HCT116 (cell line): ENCODE measurements at regions not wholly inside any gene's neighbourhood (a gene's known extent, or its start where the extent isn't known, plus 50 kb on each side); places are given as distances from the start of the nearest gene placed in this dataset.

Experiments used
- ATAC-seq: fragments of 200-7000 bp; cut with Tn5 transposase; 2 replicates; pipeline ENCODE4 v1.9.1; 2020; ENCODE audit warnings: mild to moderate bottlenecking, moderate library complexity
- BruUV-seq: library from RNA; stranded (reverse); fragments of 400-500 nt; replicated peaks from 2 replicates; lab custom pipeline; 2021; lab: Mats Ljungman, UMichigan
- CTCF ChIA-PET: fragments of 300-600 bp; sonication (Branson Sonifier 250); formaldehyde crosslinking; loops from one replicate; lab custom pipeline; 2021; ENCODE audit warnings: antibody characterized with exemption; lab: Charles Lee
- POLR2A ChIA-PET: fragments of 300-600, 350-600 bp; sonication (Branson Sonifier 250); formaldehyde crosslinking; loops from one replicate; lab custom pipeline; 2021; ENCODE audit warnings: antibody characterized with exemption; lab: Charles Lee
- RAD21 ChIA-PET, 2 experiments: fragments of 300-600 bp; sonication (Branson Sonifier 250); formaldehyde crosslinking; loops; one replicate each; lab custom pipeline; 2023; ENCODE audit warnings: low total read pairs in 2 of 2; ENCODE audit not compliant: uncharacterized antibody in 2 of 2, unreplicated experiment in 2 of 2, low non-redundant PET in 1 of 2; lab: Charles Lee
- DNase-seq: peaks from one replicate; pipeline ENCODE4 v3.0.0-alpha.2; 2010; ENCODE audit warnings: low read depth, low spot score
- H2AFZ ChIP-seq: fragments of 200-600 bp; shearing (Covaris generic), sonication (generic); 2 replicates; pipeline ENCODE4 v1.6.1; 2017; ENCODE audit warnings: low read depth, mixed run types, mixed read lengths, antibody characterized with exemption, low read length; ENCODE audit not compliant: poor library complexity, severe bottlenecking
- H3K27ac ChIP-seq: 2 replicates; pipeline ENCODE4 v1.5.1; 2012; ENCODE audit warnings: low read depth, low read length
- H3K27me3 ChIP-seq: fragments of 200-600 bp; sonication (generic); 2 replicates; pipeline ENCODE4 v1.6.1; 2016; ENCODE audit warnings: mixed run types, low read length, mixed read lengths; ENCODE audit not compliant: insufficient read depth
- H3K36me3 ChIP-seq, 2 experiments: fragments of 200-500 bp in 1 of 2; fragments of 200-600 bp in 1 of 2; sonication (Bioruptor generic) in 1 of 2; sonication (generic) in 1 of 2; 2 replicates each; pipeline versions ENCODE4 v1.5.1 to v1.6.1; 2014 to 2016; ENCODE audit warnings: low read length in 2 of 2, inconsistent platforms in 1 of 2, mixed read lengths in 1 of 2, mixed run types in 1 of 2; ENCODE audit not compliant: insufficient read depth in 2 of 2, control insufficient read depth in 1 of 2
- H3K4me1 ChIP-seq, 2 experiments: fragments of 200-600 bp in 1 of 2; sonication (generic) in 1 of 2; 2 replicates each; pipeline versions ENCODE4 v1.5.1 to v1.6.1; 2012 to 2017; ENCODE audit warnings: low read length in 2 of 2, inconsistent platforms in 1 of 2, mild to moderate bottlenecking in 1 of 2, mixed read lengths in 1 of 2, mixed run types in 1 of 2, moderate library complexity in 1 of 2; ENCODE audit not compliant: insufficient read depth in 2 of 2, control insufficient read depth in 1 of 2
- H3K4me2 ChIP-seq: fragments of 200-600 bp; sonication (generic); 2 replicates; pipeline ENCODE4 v1.6.1; 2017; ENCODE audit warnings: mixed run types, low read length, mixed read lengths
- H3K4me3 ChIP-seq, 2 experiments: fragments of 200-600 bp in 1 of 2; sonication (generic) in 1 of 2; replicated peaks in 1 of 2; 2 replicates each; pipeline ENCODE4 v1.5.1; 2011 to 2016; ENCODE audit warnings: low read length in 2 of 2, control low read depth in 1 of 2, low read depth in 1 of 2, mild to moderate bottlenecking in 1 of 2, mixed read lengths in 1 of 2, mixed run types in 1 of 2
- H3K79me2 ChIP-seq: fragments of 200-600 bp; sonication (generic); 2 replicates; pipeline ENCODE4 v1.6.1; 2017; ENCODE audit warnings: mild to moderate bottlenecking, mixed run types, low read length, moderate library complexity, mixed read lengths; ENCODE audit not compliant: insufficient read depth
- H3K9ac ChIP-seq: fragments of 200-600 bp; sonication (generic); 2 replicates; pipeline ENCODE4 v1.6.1; 2016; ENCODE audit warnings: low read length, mixed read lengths
- H3K9me2 ChIP-seq: fragments of 200-600 bp; sonication (generic), shearing (Covaris generic); 2 replicates; pipeline ENCODE4 v1.6.1; 2017; ENCODE audit warnings: mixed run types, mild to moderate bottlenecking, moderate library complexity; ENCODE audit not compliant: insufficient read depth
- H3K9me3 ChIP-seq, 2 experiments: fragments of 200-500 bp in 1 of 2; fragments of 200-600 bp in 1 of 2; sonication (Bioruptor generic) in 1 of 2; sonication (generic) in 1 of 2; 2 replicates each; pipeline ENCODE4 v1.6.1; 2014 to 2017; ENCODE audit warnings: low read length in 2 of 2, mixed read lengths in 2 of 2, inconsistent platforms in 1 of 2, low read depth in 1 of 2, mild to moderate bottlenecking in 1 of 2, mixed run types in 1 of 2, moderate library complexity in 1 of 2; ENCODE audit not compliant: control insufficient read depth in 1 of 2, insufficient read depth in 1 of 2
- H4K20me1 ChIP-seq: fragments of 200-600 bp; sonication (generic), shearing (Covaris generic); 2 replicates; pipeline ENCODE4 v1.6.1; 2017; ENCODE audit warnings: mixed run types, mild to moderate bottlenecking, moderate library complexity; ENCODE audit not compliant: insufficient read depth
- CBX3 ChIP-seq: IDR thresholded peaks from 2 replicates; pipeline ENCODE4 v1.6.1; 2012; ENCODE audit warnings: low read depth
- CEBPB ChIP-seq: IDR thresholded peaks from 2 replicates; pipeline ENCODE4 v1.6.1; 2012; ENCODE audit warnings: low read depth
- CTCF ChIP-seq, 3 experiments: fragments of 200-600 bp in 1 of 3; sonication (generic) in 1 of 3; IDR thresholded peaks in 2 of 3; conservative IDR thresholded peaks in 1 of 3; 2 replicates each; pipeline ENCODE4 v1.5.1; 2012 to 2017; ENCODE audit warnings: low read depth in 2 of 3, low read length in 2 of 3, antibody characterized with exemption in 1 of 3, borderline replicate concordance in 1 of 3, control low read depth in 1 of 3, mild to moderate bottlenecking in 1 of 3, mixed read lengths in 1 of 3, mixed run types in 1 of 3, moderate library complexity in 1 of 3; ENCODE audit not compliant: insufficient read depth in 1 of 3
- EGR1 ChIP-seq: IDR thresholded peaks from 2 replicates; pipeline ENCODE4 v1.6.1; 2012; ENCODE audit warnings: low read depth
- EZH2 ChIP-seq: fragments of 200-600 bp; sonication (generic); IDR thresholded peaks from 2 replicates; pipeline ENCODE4 v1.6.1; 2017; ENCODE audit warnings: antibody characterized with exemption, mixed run types
- FOSL1 ChIP-seq: IDR thresholded peaks from 2 replicates; pipeline ENCODE4 v1.6.1; 2012; ENCODE audit warnings: low read depth
- JUND ChIP-seq: IDR thresholded peaks from 2 replicates; pipeline ENCODE4 v1.6.1; 2012
- POLR2A ChIP-seq: IDR thresholded peaks from 2 replicates; pipeline ENCODE4 v1.7.0; 2011; ENCODE audit warnings: borderline replicate concordance; ENCODE audit not compliant: insufficient read depth, insufficient read length; ENCODE audit errors: extremely low read depth
- SIN3A ChIP-seq: IDR thresholded peaks from 2 replicates; pipeline ENCODE4 v1.6.1; 2012; ENCODE audit warnings: low read depth
- SP1 ChIP-seq: IDR thresholded peaks from 2 replicates; pipeline ENCODE4 v1.6.1; 2012; ENCODE audit warnings: low read depth
- TCF7L2 ChIP-seq: IDR thresholded peaks from 2 replicates; pipeline ENCODE4 v1.7.0; 2011; ENCODE audit warnings: borderline replicate concordance, inconsistent platforms; ENCODE audit not compliant: insufficient read depth, insufficient read length; ENCODE audit errors: extremely low read depth
- YY1 ChIP-seq: IDR thresholded peaks from 2 replicates; pipeline ENCODE4 v1.6.1; 2011; ENCODE audit warnings: low read length, low read depth, moderate library complexity, mild to moderate bottlenecking; ENCODE audit not compliant: insufficient replicate concordance; ENCODE audit errors: extremely low read depth
- ZBTB33 ChIP-seq: IDR thresholded peaks from 2 replicates; pipeline ENCODE4 v1.6.1; 2011; ENCODE audit warnings: mild to moderate bottlenecking, low read length, moderate library complexity; ENCODE audit not compliant: insufficient replicate concordance; ENCODE audit errors: extremely low read depth
- intact Hi-C: fragments of 100-400 bp; cut with micrococcal nuclease; formaldehyde crosslinking; loops from 2 replicates; pipeline ENCODE4 v1.10.0; 2022
- TF ChIP-seq, protein P1 (sequence below): IDR thresholded peaks from 2 replicates; pipeline ENCODE4 v1.6.1; 2012; ENCODE audit warnings: low read depth

- H3K79me2 ChIP-seq, result no peaks in the 10 kb centered on the region
- H3K9me2 ChIP-seq, result no peaks in the 10 kb centered on the region
- BruUV-seq, result no TSS peak
- no peak overlapping the region for H3K4me3 ChIP-seq
- no peak overlapping the region for H3K9ac ChIP-seq
- no peak overlapping the region for H2AFZ ChIP-seq
- no peaks in the 10 kb centered on the region for H3K27me3 ChIP-seq
- no peak for TF ChIP-seq JUND
- TF ChIP-seq CTCF (IDR thresholded peaks at IDR 0.05 in 2 of 3, conservative IDR thresholded peaks at IDR 0.05 in 1 of 3; ENCODE audit: borderline replicate concordance in 1 of 3, insufficient read depth in 1 of 3, low read depth in 2 of 3, low read length in 2 of 3), result no peak
- TF ChIP-seq, protein P1, sequence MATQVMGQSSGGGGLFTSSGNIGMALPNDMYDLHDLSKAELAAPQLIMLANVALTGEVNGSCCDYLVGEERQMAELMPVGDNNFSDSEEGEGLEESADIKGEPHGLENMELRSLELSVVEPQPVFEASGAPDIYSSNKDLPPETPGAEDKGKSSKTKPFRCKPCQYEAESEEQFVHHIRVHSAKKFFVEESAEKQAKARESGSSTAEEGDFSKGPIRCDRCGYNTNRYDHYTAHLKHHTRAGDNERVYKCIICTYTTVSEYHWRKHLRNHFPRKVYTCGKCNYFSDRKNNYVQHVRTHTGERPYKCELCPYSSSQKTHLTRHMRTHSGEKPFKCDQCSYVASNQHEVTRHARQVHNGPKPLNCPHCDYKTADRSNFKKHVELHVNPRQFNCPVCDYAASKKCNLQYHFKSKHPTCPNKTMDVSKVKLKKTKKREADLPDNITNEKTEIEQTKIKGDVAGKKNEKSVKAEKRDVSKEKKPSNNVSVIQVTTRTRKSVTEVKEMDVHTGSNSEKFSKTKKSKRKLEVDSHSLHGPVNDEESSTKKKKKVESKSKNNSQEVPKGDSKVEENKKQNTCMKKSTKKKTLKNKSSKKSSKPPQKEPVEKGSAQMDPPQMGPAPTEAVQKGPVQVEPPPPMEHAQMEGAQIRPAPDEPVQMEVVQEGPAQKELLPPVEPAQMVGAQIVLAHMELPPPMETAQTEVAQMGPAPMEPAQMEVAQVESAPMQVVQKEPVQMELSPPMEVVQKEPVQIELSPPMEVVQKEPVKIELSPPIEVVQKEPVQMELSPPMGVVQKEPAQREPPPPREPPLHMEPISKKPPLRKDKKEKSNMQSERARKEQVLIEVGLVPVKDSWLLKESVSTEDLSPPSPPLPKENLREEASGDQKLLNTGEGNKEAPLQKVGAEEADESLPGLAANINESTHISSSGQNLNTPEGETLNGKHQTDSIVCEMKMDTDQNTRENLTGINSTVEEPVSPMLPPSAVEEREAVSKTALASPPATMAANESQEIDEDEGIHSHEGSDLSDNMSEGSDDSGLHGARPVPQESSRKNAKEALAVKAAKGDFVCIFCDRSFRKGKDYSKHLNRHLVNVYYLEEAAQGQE, result no peak
- no peak for TF ChIP-seq EGR1
- no peak for TF ChIP-seq SP1
- no peak for TF ChIP-seq POLR2A
- TF ChIP-seq YY1, result no peak
- TF ChIP-seq EZH2, result no peak
- no peak for TF ChIP-seq ZBTB33
- TF ChIP-seq FOSL1, result no peak
- TF ChIP-seq TCF7L2, result no peak
- TF ChIP-seq CEBPB, result no peak
- TF ChIP-seq CBX3, result no peak
- TF ChIP-seq SIN3A, result no peak
- no peak overlapping the region for H3K4me2 ChIP-seq
- intact Hi-C loops, result no loop called here
- H4K20me1 ChIP-seq, result no peaks in the 10 kb centered on the region
- no peak overlapping the region for H3K27ac ChIP-seq
- ATAC-seq (no peak), DNase-seq (no peak)
- ChIA-PET RAD21 (no interaction called here), POLR2A (no interaction called here), CTCF (no interaction called here)
- peaks cover 19 to 36% of the 10 kb centered on the region in 2 experiments for H3K4me1 ChIP-seq
- H3K9me3 ChIP-seq, result no peaks in the 10 kb centered on the region
- H3K36me3 ChIP-seq, result no peaks in the 10 kb centered on the region
These were observed 233.1 kb downstream of the BCAS1 start for GRCh38 chr20:53837126-53837826.
